SJCRH30 (cell line): ENCODE measurements at regions not wholly inside any gene's neighbourhood (a gene's known extent, or its start where the extent isn't known, plus 50 kb on each side); places are given as distances from the start of the nearest gene placed in this dataset.

Source experiments
- DNase-seq, 2 experiments: peaks; one replicate each; pipeline ENCODE4 v3.0.0-alpha.2; 2015 to 2020
- H3K27ac ChIP-seq: fragments of 250-450 bp; sonication (Bioruptor Pico); 2 replicates; pipeline ENCODE4 v1.5.1; 2020; ENCODE audit warnings: mild to moderate bottlenecking, moderate library complexity
- H3K27me3 ChIP-seq: fragments of 250-450 bp; sonication (Bioruptor Pico); 2 replicates; pipeline ENCODE4 v1.5.1; 2020; ENCODE audit warnings: mild to moderate bottlenecking, moderate library complexity
- H3K36me3 ChIP-seq: fragments of 250-450 bp; sonication (Bioruptor Pico); 2 replicates; pipeline ENCODE4 v1.5.1; 2020; ENCODE audit warnings: mild to moderate bottlenecking, moderate library complexity
- H3K4me1 ChIP-seq: fragments of 250-450 bp; sonication (Bioruptor Pico); 2 replicates; pipeline ENCODE4 v1.5.1; 2020; ENCODE audit warnings: mild to moderate bottlenecking, moderate library complexity
- H3K4me3 ChIP-seq: fragments of 250-450 bp; sonication (Bioruptor Pico); 2 replicates; pipeline ENCODE4 v1.5.1; 2020; ENCODE audit warnings: mild to moderate bottlenecking, moderate library complexity
- H3K9me3 ChIP-seq: fragments of 250-450 bp; sonication (Bioruptor Pico); replicated peaks from 2 replicates; pipeline ENCODE4 v1.5.1; 2020; ENCODE audit warnings: mild to moderate bottlenecking, moderate library complexity

- Histone ChIP-seq H3K27ac (no peak overlapping the region), H3K4me1 (no peaks in the 10 kb centered on the region), H3K4me3 (no peak overlapping the region), H3K36me3 (no peaks in the 10 kb centered on the region), H3K9me3 (no peaks in the 10 kb centered on the region), H3K27me3 (no peaks in the 10 kb centered on the region)
- DNase-seq = no peak
Measured at GRCh38 chr3:182597621-182598041, 195.7 kb upstream of the ATP11B start.

DNA sequence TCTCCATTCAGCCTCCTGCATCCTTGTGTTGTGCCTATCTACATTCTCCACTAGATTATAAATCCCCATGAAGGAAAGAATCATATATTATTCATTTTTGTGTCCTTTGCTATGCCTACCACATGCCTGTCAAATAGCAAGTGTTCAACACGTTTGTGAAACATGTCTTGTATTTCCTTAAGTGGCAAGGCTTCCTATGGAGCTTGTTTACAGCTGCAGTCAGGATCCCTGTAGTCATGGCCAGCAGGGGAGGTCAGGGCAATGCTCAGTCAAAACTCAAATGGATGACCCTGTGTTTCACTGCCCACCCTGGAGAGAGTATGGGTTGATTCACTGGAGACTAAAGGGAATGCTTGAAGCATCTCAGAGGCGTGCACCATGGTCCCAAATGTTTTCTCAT lies 191.7 kb upstream of the ATP11B start:
- H3K4me1 ChIP-seq = no peaks in the 10 kb centered on the region
- no peaks in the 10 kb centered on the region for H3K9me3 ChIP-seq
- no peak overlapping the region for H3K27ac ChIP-seq
- DNase-seq = no peak
- no peaks in the 10 kb centered on the region for H3K36me3 ChIP-seq
- no peak overlapping the region for H3K4me3 ChIP-seq
- no peaks in the 10 kb centered on the region for H3K27me3 ChIP-seq

DNA sequence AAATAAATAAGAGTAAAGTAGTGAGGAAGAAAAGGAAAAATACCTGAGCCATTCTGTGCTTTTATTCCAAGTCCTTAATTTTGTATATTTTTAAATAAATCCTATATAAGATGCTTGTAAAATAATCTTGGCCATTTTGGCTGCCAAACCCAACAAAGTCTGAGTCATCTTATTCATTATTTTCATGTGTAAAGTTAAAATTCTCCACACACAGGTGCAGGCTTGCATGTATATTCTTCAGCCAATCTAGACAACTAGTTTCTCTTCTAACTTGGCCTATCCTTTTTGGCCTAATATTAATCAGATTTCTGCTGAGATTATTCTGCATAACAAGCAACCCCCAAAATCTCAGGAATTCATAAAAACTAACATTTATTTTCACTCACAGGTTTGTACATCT lies 189.8 kb upstream of the ATP11B start:
- no peak overlapping the region for H3K27ac ChIP-seq
- DNase-seq = no peak

GRCh38 chr3:182605882-182606611 lies 187.3 kb upstream of the ATP11B start:
- no peak overlapping the region for H3K27ac ChIP-seq

More for the DNA sequence above, 189.8 kb upstream of the ATP11B start:
- no peaks in the 10 kb centered on the region for H3K27me3 ChIP-seq
- no peaks in the 10 kb centered on the region for H3K36me3 ChIP-seq
- H3K4me1 ChIP-seq = no peaks in the 10 kb centered on the region
- no peak overlapping the region for H3K4me3 ChIP-seq
- no peaks in the 10 kb centered on the region for H3K9me3 ChIP-seq

GRCh38 chr3:182606905-182607504 lies 186.3 kb upstream of the ATP11B start:
- Histone ChIP-seq H3K9me3 (no peaks in the 10 kb centered on the region), H3K4me3 (no peak overlapping the region), H3K27me3 (no peaks in the 10 kb centered on the region), H3K4me1 (no peaks in the 10 kb centered on the region), H3K36me3 (no peaks in the 10 kb centered on the region), H3K27ac (no peak overlapping the region)
- no peak for DNase-seq

More at GRCh38 chr3:182605882-182606611, 187.3 kb upstream of the ATP11B start:
- DNase-seq = no peak
- H3K4me1 ChIP-seq = no peaks in the 10 kb centered on the region
- no peak overlapping the region for H3K4me3 ChIP-seq
- no peaks in the 10 kb centered on the region for H3K9me3 ChIP-seq
- no peaks in the 10 kb centered on the region for H3K36me3 ChIP-seq
- no peaks in the 10 kb centered on the region for H3K27me3 ChIP-seq

- H3K4me3 ChIP-seq = no peak overlapping the region
- H3K9me3 ChIP-seq = no peaks in the 10 kb centered on the region
- no peaks in the 10 kb centered on the region for H3K27me3 ChIP-seq
- H3K27ac ChIP-seq = no peak overlapping the region
- no peaks in the 10 kb centered on the region for H3K36me3 ChIP-seq
- no peak for DNase-seq
- H3K4me1 ChIP-seq = no peaks in the 10 kb centered on the region
Measured at GRCh38 chr3:182608832-182609231, 184.5 kb upstream of the ATP11B start.

DNA sequence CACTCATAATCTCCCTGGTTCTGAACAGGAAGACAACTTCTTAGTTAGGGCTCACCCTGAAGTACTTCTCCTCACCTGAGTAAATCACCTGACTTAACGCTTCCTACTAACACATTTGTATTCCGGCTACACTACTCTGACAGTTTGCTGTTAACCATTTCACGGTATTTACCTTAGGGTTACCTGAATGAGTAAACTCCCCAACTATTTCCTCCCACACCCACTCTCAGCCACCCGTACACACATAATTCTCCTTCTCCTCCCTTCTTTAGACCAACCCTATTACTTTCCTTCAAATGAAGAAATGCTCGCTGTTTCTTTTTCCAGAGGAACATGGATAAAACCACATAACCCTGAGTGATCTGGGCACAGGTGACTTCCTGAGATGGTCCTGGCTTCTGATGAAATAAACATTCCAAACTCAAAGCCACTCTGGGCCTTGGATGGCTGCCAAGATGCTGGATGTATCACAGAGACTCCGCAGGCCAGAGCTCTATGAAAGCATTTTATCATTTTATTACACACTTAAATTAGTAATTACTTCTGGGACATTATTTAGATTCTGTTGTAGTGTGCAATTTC lies 183.6 kb upstream of the ATP11B start:
- H3K9me3 ChIP-seq = no peaks in the 10 kb centered on the region
- H3K27ac ChIP-seq = no peak overlapping the region
- no peaks in the 10 kb centered on the region for H3K36me3 ChIP-seq
- DNase-seq = peak in 1 of 2 experiments; percentile 17
- no peaks in the 10 kb centered on the region for H3K27me3 ChIP-seq
- H3K4me1 ChIP-seq = no peaks in the 10 kb centered on the region
- H3K4me3 ChIP-seq = no peak overlapping the region

DNA sequence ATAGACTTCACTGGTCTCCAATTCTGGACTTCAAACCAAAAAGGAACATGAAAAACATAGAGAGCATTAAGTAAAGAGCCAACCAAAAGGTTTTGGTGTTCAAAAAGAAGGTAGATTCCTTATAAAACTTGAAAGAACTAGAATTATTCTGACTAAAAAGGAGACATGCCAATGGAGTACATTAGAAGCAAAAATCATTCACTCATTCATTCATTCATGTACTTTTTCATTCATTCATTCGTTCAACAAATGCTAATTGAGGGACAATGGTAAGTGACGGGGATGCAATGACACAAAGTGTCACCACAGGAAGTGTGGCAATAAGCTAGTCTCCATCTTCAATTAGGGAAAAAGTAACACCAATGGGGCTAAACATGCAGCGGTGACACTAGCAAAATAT lies 181.0 kb upstream of the ATP11B start:
- Histone ChIP-seq H3K4me1 (no peaks in the 10 kb centered on the region), H3K9me3 (no peaks in the 10 kb centered on the region), H3K27me3 (no peaks in the 10 kb centered on the region), H3K27ac (no peak overlapping the region), H3K4me3 (no peak overlapping the region), H3K36me3 (no peaks in the 10 kb centered on the region)
- DNase-seq = no peak

GRCh38 chr3:182617500-182617899 lies 175.8 kb upstream of the ATP11B start:
- peaks cover 10% of the 10 kb centered on the region for H3K4me1 ChIP-seq
- H3K4me3 ChIP-seq = no peak overlapping the region
- no peaks in the 10 kb centered on the region for H3K36me3 ChIP-seq
- DNase-seq = no peak
- no peaks in the 10 kb centered on the region for H3K9me3 ChIP-seq
- H3K27ac ChIP-seq = no peak overlapping the region
- no peaks in the 10 kb centered on the region for H3K27me3 ChIP-seq

DNA sequence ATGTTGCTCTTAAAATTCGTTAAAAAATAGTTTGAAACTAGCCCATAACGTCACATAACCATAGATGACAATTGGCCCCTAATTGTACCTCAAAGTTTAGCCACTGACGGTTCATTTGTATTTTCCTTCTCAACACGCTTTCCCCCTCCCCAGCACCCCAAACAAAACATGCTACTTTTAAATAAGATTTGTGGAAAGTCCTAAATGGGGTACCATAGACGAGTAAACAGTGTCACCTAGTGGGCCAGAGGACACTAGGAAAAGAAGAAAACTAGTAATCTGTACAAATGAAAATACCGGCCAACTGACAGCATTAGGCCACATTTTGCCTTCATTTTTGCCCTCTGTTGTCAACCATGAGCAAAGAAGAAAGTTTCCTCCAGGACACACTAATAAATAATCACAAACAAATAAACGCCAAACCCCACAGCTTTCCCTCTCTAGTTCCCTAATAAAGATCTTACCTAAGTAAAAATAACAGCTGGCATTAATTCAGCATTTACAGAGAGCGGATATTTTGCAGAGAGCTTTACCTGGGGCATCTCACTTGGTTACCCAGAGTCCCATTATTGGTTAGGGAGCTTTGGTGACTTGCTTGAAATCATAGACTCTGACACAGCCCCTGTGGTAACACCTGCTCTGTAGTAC lies 175.1 kb upstream of the ATP11B start:
- no peak overlapping the region for H3K4me3 ChIP-seq
- H3K4me1 ChIP-seq = peaks cover 10% of the 10 kb centered on the region
- no peaks in the 10 kb centered on the region for H3K36me3 ChIP-seq
- no peak overlapping the region for H3K27ac ChIP-seq
- peak; percentile 16 to 56 for DNase-seq
- no peaks in the 10 kb centered on the region for H3K27me3 ChIP-seq
- no peaks in the 10 kb centered on the region for H3K9me3 ChIP-seq

DNA sequence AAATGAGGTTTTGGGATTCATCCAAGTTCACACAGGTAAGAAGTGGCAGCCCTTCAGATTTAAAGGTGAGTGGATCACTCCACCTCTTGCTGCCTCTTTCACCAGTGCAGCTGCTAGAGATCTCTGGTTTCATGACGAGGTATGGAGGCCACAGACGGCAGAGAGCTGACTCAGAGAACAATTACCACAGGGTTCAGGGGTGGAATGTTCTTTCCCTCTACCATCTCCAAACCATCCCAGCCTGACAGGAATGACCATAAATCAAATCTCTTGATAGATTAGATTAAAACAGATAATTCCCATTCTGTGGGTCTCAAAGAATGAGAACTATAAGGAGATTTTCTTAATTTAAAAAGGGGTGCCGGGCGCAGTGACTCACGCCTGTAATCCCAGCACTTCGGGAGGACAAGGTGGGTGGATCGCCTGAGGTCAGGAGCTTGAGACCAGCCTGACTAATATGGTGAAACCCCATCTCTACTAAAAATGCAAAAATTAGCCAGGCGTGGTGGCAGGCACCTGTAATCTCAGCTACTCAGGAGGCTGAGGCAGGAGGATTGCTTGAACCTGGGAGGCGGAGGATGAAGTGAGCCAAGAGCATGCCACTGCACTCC lies 174.2 kb upstream of the ATP11B start:
- Histone ChIP-seq H3K4me3 (no peak overlapping the region), H3K27me3 (no peaks in the 10 kb centered on the region), H3K4me1 (peaks cover 10% of the 10 kb centered on the region), H3K36me3 (no peaks in the 10 kb centered on the region), H3K27ac (no peak overlapping the region), H3K9me3 (no peaks in the 10 kb centered on the region)
- peak; percentile 26 to 46 for DNase-seq

DNA sequence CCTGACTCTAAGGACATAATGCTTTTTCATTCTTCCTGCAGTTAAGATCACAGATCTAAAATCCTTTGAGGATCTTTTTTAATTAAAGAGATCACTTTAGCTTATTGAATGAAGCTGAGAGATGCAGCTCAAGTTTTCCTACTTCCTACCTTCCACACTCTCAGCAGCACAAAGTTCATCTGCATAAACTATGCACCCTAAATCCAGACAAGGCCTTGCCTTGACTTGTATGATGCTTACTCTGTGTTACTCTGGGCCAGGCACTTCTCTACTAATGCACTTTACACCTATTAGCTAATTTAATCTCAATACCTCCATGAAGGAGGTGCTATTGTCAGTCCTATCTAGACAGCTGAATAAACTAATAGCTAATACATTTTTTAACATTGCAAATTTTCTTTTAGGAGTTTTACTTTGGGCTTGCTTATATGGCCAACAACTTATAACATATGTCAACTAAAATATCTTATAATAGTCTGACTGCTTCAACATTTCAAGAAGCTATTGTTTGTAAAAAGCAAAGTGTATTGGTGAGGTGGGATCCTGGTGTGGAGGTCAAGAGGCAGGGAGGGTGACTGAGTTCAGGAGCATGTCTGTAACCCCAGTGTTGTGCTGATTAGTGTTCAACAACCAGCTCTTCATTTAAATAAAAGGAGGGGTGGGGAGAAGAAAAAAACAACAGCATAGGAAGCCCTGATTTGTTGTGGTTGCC lies 172.4 kb upstream of the ATP11B start:
- no peak for DNase-seq
- Histone ChIP-seq H3K27me3 (no peaks in the 10 kb centered on the region), H3K4me1 (peaks cover 10% of the 10 kb centered on the region), H3K36me3 (no peaks in the 10 kb centered on the region), H3K9me3 (no peaks in the 10 kb centered on the region), H3K4me3 (no peak overlapping the region), H3K27ac (no peak overlapping the region)

DNA sequence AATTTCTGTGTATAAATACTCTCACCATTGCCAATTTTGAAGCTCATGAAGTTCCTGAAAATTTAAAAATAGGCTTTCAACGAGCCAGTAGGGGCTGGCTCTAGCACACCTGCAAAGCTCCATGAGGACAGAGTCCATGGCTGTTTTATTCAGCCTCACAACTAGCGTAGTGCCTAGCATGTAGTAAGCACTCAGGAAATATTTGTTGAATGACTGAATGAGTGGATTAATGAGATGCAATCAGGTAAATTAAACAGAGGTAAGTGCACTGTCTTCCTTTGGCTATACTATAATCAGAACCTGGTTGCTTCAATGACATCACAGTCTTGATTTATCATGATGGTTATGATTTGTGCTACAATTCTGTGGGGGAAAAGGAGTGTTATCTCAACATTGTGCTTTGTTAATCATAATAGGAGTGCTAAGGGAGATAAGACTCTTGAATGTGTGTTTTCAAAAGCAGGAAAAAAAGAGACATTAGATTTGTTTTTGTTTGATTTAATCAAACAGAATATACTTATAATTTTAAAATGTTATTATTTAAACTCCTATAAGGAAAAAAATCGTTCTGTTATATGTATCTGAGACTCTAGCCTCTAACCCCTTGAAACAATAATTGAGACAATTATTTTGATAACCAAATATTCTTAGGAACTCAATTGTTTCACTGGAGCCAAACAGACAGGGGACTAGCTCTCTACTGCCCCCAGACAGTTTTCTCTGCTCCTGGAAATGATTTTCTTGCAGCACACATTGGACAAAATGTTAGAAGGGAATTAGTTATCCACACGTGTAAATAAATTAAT lies 171.7 kb upstream of the ATP11B start:
- DNase-seq = no peak
- peaks cover 10% of the 10 kb centered on the region for H3K4me1 ChIP-seq
- H3K27me3 ChIP-seq = no peaks in the 10 kb centered on the region
- H3K27ac ChIP-seq = no peak overlapping the region
- no peak overlapping the region for H3K4me3 ChIP-seq
- H3K36me3 ChIP-seq = no peaks in the 10 kb centered on the region
- H3K9me3 ChIP-seq = no peaks in the 10 kb centered on the region

- Histone ChIP-seq H3K9me3 (no peaks in the 10 kb centered on the region), H3K27me3 (no peaks in the 10 kb centered on the region), H3K27ac (no peak overlapping the region), H3K4me3 (no peak overlapping the region), H3K4me1 (peaks cover 10% of the 10 kb centered on the region), H3K36me3 (no peaks in the 10 kb centered on the region)
- DNase-seq = no peak
Measured at GRCh38 chr3:182622241-182622545, 171.1 kb upstream of the ATP11B start.
